Mucosa of gallbladder (tissue), 1 donor: ENCODE measurements at regions not wholly inside any gene's neighbourhood (a gene's known extent, or its start where the extent isn't known, plus 50 kb on each side); places are given as distances from the start of the nearest gene placed in this dataset.
"Not testable (repeated sequence)": the region's sequence is repeated elsewhere in the genome, so short reads cannot be mapped to it uniquely, and the experiment has no call there.

ENCODE experiments used
- DNase-seq: peaks from one replicate; pipeline ENCODE4 v3.0.0-alpha.2; 2020; ENCODE audit warnings: low spot score
- donor health status: DM: no; HTN: no; CAD: no.

DNA sequence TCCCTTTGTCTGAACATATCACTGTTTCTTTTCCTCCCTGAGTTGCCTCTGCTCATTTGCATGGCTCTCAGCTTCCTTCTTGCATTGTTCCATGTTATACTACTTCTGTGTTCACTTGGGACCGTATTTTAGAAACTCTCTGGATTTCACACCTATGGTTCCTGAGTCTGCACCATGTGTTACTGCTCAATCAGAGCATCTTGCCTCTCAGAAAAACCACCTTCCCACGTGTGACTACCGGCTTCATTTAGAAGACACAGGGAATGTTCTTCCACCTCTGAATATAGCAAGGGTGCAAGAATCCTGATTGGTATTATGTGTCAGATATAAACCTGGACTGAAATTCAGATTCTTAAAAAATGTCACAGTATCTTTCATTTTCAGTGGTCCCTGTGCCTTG is 731.2 kb downstream of the TDRD15 start:
- no peak for DNase-seq

DNA sequence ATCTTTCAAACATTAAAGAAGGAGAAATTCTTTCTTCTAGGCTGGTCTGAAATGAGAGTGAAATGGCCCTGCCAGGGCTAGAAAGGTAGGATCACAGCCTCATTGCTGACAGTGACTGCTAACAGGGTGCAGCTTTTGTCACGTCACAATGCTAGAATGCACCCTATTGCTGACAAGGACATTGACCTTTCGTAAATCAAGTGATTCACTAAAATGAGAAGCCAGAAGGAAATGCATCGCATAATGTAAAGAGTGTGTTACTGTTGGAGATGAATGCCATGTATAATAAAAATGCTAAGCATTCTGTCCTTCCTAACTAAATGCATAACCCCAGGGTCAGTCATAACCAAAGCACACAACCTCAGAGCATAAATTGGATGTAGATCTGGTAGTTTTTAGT is 732.9 kb downstream of the TDRD15 start:
- no peak for DNase-seq

DNA sequence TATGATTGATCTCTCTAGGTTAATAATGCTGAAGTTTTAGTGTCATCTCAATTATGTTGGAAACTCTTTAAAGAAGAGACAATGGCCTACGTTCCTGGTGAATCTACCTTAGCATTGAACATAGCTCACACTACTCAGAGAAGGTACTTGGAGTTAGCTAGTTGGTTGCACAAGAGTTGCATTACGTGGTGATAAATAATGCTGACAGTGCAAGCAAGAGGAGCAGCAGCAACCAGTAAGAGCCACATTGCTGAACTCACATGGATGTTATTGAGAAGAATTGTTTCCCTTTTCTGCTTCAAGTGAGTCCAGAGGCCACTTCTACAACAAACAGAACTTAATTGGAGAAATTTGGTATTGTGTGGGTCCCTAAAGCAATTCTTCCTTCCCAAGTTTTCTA is 737.1 kb downstream of the TDRD15 start:
- no peak for DNase-seq

DNA sequence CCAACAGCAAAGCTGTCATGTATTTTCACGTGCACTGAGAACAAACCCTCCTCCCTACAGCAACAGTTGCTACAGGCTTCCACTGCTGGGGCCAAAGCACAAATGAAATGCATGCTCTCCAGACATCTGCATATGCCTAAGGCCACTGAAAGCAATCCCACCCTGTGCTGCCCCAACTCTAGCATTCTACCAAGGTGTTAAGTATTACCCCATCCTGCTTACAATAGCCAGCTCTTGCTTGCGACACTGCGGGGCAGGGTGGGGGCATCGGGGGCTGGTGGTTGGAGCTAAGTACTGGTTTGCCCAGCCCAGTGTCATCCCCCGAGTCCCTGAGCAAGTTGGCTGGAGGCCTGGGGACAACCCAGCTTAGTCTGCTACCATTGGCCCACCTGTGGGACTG is 742.5 kb downstream of the TDRD15 start:
- no peak for DNase-seq

DNA sequence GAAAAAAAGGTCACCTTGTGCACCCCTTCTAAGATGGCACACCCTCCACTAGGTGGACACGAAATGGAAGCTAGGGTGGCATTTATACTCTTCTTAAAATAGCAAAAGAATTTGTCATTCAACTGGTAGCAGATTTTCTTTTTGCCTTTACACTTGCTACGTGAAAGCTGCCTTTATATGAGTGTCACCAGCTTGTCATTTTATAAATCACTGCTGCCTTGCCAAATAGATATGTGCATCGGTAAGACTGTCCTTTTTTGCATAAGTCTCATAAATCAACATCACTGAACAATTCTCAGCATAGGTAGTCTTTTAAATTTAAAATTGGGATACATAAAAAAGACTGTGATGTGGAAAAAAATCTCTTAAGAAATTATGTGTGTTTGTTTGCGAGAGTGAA is 764.1 kb downstream of the TDRD15 start:
- DNase-seq, result no peak

DNA sequence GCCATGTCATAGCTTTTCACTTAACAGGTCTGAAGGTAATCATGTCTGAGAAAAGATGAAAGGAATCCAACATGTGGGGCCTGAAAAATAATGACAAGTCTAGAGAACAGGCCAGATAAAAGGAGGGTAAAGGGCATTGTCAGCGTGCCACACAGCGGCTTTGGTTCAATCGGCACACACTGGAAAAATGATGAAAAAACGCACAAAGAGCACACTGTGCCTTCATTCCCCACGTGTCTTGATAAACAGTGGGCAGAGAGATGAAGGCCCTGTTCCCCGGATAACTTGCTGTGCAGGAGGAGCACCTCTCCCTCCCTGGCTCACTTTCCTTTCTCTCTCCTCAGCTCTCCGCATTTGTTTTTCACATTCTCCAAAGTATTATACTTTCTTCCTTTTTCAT is 766.3 kb downstream of the TDRD15 start:
- DNase-seq, result no peak

DNA sequence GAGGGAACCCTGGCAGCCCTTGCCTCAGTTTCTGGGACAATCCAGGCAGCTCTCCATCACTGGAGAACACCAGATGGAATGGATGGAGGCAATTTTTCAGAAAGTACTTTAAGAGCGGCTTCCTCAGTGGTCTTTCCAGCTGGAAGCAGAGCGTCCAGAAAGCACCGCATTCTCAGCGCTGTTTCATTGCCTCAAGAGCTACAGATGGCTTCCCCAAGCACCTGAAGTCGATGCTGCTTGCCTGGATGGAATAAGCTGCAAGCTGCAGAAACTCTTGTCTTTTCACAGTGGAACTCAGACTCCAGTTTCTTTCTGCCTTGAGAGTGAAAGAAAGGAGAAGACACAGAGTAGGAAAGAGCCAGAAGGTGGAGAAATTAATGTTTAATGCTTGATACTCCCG is 766.9 kb downstream of the TDRD15 start:
- DNase-seq, result no peak

DNA sequence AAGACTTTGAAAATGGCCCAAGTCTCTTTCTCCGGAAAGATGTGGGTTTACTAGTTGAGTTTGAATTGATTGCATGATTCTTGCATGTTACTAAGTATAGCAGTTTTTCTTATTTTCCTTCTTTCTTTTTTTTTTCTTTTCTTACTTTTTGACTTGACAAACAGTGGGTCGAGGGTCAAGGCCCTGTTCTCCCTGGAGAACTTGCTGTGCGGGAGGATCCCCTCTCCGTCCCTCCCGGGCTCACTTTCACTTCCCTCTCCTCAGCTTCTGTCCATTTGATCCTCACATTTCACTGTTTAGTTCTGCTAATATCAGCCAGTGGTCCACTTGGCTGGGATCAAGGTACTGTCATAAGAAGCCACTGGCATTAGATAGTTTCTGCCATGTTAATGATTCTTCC is 767.4 kb downstream of the TDRD15 start:
- DNase-seq, result no peak

DNA sequence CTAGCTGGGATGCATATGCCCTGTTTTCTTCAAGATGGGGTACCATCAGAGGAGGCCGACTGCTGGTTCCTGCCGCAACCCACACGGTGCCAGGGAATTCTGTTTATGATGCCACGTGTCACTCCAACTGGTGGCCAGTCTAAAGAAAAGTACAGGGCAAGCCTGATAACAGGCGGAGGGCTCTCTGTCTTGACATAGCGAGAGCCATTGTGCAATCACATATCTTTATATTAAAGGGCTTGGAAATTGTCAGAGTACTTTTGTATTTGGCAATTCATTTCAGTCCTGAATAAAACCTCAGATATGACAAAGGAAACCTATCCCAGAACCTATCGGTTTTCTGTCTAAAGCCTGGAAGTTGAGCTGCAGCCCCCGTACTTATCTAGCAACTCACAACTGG is 768.4 kb downstream of the TDRD15 start:
- no peak for DNase-seq

DNA sequence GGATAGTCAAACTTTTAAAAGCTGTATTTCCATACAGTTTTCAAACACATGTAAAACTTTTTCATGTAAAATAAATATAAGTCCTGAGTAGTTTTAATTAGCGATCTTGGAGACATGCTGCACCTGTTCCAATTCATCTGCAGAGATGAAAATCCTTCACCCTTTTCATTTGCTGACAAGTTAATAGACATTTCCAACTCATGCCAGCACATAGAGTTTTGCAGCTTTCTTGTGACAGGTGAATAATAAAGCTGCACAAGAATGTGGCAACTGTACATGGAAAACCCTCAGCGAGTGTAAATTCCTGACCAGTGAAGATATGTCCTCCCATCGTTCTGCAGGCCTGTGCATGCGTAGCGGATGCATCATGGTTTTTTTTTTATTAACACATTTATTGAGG is 771.4 kb downstream of the TDRD15 start:
- DNase-seq, result no peak

DNA sequence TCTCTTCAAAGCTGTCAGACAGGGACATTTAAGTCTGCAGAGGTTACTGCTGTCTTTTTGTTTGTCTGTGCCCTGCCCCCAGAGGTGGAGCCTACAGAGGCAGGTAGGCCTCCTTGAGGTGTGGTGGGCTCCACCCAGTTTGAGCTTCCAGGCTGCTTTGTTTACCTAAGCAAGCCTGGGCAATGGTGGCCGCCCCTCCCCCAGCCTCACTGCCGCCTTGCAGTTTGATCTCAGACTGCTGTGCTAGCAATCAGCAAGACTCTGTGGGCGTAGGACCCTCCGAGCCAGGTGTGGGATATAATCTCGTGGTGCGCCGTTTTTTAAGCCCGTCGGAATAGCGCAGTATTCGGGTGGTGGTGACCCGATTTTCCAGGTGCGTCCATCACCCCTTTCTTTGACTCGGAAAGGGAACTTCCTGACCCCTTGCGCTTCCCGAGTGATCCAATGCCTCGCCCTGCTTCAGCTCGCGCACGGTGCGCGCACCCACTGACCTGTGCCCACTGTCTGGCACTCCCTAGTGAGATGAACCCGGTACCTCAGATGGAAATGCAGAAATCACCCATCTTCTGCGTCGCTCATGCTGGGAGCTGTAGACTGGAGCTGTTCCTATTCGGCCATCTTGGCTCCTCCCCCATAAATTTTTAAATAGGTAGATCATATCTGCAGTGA is 785.1 kb downstream of the TDRD15 start:
- DNase-seq, result not testable (repeated sequence)

DNA sequence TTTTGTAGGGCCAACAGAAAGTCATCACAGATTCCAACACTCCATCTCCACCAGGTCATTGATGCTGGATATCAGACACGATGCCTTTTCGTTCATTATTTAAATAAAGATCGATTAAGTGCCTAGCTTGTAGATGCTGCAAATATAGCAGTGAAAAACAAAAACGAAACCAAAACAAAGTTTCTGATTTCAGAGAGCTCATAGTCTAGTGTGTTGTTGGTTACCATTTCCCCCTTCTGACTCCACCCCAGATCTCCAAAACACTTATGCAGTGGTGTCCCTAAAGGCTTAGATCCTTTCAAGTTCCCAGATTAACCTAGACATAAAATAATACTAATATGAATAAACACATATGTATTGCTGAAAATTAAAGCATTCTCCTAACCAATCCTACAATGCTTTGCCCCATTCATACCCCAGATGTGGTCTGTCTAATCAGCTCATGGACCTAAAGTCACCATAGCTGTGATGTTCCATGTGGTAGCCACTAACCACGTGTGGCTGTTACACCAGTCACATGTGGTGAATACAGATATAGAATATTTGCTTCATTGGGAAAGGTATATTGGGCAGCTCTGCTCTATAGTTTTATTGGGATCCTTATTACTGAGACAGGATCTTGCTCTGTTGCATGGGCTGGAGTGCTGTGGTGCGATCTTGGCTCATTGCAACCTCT is 787.2 kb downstream of the TDRD15 start:
- no peak for DNase-seq

DNA sequence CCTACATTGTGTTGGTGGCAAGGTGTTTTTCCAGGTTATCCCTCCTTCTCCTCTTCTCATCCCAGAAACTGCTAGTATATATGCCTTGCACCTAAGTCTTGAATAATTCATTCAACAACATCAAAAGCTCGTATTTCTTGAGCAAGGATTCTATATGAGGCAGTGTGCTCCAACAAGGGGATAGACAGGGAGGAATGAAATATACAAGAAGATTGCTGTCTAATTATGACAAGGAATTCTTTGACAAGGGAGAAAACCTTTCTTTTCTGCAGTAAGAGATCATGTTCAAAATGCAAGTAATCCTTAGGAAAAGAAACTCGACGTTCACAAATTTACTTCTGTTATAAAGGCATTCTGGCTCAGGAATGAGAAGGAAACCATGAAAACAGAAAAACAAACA is 788.6 kb downstream of the TDRD15 start:
- DNase-seq, result no peak

DNA sequence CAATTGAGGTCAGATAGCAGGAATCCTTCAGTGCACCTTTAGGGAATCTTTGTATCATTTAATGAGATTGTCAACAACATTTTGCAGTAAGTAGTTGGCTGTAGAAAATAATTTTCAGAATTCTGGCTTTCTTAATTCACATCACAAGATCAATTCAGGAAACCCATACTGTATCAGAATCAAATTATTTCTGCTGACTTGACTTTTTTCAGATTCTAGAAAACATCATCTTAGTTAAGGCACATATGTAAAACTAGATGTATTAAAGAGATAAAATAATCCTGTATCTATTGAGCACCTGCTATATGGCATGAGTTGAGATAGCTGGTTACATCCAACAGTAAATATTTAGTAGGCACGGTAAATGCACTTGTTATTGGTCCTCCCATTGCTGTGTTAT is 791.4 kb downstream of the TDRD15 start:
- no peak for DNase-seq

DNA sequence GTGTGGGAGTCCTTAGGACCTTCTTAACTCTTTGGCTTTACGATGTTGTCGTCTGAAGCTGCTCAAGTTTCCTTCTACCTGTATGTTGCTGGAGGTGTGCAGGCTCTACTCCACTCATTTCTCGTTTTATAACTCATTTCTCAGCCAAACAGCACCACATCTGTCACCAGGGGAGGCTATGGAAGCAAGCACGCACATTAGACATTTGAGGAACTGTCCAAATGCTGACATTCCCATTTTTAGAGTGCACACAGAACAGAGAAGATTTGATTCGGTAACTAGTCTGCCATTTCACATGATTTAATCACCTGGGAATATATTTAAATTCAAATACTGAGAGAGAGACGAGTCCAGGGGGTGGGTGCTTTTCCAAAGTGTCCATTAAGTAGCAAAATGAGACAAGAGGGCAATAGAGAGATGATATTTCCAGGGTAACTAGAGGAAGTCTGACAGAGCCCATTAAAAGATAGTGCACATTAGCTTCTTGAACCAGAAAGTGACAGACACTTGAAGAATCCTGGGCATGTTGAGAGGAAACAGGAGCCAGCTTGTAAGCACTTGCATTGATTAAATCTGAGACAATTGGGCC is 793.3 kb downstream of the TDRD15 start:
- no peak for DNase-seq

DNA sequence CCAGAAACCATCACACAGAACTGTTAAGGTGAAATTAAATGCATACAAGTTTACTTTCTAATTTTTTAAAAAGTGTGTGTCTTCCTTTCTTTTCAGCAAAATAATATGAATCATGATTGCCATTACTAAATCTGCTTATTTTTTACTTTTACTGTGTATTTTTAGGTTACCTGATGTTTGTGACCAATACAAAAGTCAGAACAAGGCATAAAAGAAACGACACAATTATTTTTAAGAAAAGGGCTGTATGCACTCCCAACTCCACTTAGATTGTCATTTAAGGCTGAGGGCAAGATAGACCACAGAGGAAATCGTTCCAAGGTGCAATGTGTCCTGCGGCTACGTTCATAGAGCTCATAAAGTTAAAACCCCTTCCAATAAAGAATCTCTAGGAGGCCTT is 797.0 kb downstream of the TDRD15 start:
- DNase-seq, result no peak

DNA sequence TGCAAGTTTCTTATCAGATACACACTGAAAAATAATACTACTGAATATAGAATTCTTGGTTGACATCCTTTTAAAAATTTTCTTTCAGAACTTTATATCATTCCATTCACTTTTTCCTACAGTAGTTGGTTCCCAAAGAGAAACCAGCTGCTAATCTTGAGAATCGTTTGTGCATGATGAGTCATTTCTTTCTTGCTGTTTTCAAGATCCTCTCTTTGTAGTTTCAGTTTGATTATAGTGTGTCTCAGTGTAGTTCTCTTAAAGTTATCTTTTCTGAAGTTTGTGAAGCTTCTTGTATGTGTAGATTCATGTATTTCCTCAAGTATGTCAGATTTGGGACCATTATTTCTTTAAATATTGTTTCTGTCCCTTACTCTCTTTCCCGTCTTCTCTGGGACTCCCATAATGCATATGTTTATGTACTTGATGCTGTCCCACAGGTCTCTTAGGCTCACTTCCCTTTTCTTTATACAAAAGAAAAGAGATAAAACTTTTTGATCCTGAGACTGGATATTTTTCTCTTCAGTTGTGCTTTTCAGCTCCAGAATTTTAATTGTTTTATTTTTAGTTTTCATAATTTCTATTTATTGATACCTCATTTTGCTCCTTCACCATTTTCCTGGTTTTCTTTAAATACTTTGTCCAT is 801.0 kb downstream of the TDRD15 start:
- DNase-seq, result no peak

DNA sequence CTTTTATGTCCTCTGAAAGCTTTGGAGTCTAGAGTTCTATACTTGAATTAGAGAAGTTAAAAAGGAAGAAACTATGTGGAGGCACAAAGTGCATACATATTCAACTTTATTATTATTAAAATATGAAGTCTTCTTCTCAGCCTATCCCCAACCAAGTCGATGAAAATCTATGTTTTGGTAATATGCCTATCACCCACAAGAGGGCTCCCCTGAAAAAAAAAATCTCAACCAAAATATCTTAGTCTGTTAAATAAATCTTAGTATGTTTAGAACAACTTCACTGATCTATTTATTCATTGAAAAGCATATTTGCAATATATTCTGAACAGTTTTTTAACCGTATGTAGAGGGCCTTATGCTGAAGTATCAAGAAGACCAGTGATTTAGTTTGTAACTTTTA is 804.5 kb downstream of the TDRD15 start:
- no peak for DNase-seq

DNA sequence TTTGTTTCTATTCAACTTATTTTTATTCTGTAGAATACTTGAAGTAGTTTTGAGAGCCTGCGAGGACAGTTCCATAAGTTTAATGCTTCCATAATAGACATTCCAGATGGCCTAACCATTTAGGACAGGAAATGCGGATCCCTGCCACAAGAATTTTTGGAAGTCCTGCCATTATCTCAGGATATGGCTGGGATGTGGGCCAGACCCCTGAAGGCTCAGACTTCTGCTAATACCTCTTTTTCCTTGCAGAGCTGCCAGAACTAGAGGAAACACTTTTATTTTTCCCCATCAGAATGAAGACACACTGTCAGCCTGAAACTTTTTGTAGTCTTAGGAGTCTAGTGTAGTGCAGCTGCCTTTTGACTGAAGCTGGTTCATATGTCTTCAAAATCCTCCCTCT is 806.5 kb downstream of the TDRD15 start:
- no peak for DNase-seq

DNA sequence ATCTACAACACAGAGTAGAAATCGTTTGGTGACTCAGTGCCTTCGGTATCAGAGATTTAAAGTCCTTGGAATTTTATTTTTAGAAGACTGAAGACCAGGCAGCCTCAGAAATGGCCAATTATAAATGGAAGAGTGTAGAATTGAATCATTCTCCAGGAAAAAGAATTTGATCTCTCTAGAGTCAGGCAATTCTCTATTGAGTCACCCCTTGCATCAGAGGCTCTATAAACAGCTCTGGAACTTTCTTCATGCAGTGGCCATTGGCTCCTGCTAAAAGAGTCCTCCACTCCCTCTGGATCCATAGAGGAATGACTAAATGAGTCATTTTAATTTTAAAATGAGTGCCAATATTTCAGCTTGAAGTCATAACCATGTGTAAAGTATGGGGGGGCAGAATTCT is 816.2 kb downstream of the TDRD15 start:
- DNase-seq, result no peak

DNA sequence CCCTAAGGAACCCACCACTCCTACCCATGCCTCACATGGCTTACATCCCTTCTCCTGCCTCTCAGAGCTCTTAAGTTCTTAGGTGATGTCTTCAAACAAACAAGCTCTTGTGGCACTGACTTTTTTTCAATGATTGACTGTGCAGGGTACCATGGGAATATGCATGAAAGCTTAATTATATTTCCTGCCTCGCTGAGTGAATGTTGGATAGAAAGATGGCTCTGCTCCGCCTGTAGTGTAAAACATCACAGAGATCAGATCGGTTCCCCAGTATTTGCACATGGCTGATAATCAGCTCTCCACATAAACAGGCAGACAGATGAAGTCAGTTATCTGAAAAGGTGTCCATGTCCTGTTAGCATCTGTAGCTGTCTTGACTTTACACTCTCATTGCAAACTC is 820.8 kb downstream of the TDRD15 start:
- DNase-seq, result no peak

DNA sequence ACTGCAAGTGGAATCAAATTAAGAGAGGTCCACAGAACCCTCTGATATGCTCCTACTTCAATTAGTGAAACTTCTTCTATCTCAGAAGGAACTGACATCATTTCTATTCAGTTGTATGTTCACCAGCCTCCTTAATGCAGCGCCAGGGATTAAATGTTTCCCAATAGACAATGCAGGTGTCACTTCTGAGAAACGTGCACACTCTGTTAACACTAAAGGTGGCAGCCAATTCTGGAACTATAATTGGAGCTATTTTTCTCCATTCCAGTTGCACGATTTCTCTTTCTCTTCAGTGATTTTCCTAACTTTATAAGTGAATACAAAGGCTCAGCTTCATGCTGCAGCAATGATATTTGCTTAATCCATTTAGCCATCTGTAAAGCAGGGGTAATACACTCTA is 821.9 kb downstream of the TDRD15 start:
- DNase-seq, result no peak

DNA sequence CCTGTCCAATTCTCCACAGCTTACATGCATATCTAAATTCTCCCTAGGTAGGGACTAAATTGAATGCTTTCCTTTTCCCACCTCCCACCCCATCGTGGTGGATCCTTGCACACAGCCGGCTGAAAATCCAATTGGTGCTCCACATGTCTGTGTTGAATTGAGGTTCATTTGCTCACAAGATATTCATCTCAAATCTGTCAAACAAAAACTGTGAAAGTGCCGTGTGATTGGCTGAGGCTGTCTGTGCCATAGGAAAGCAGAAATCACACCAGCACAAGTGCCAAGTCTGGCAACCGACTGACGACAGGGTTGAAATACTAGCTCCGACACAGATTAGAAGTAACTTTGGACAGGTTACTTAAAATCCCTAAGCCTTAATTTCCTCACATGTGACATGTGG is 823.3 kb downstream of the TDRD15 start:
- no peak for DNase-seq
